Mesothelial cell of epicardium (in vitro differentiated cells): ENCODE measurements at regions not wholly inside any gene's neighbourhood (a gene's known extent, or its start where the extent isn't known, plus 50 kb on each side); places are given as distances from the start of the nearest gene placed in this dataset.
A peak's percentile ranks its signal among the peaks of the same experiment; 100 is the strongest.

Experiments
- DNase-seq, 2 experiments: peaks; one replicate each; pipeline ENCODE4 v3.0.0; 2021; ENCODE audit warnings: low spot score in 2 of 2; ENCODE audit not compliant: unreplicated experiment in 2 of 2
- H3K27ac Mint-ChIP-seq: 2 replicates; pipeline ENCODE4 v1.8.0; 2021; ENCODE audit warnings: mixed read lengths
- H3K27me3 Mint-ChIP-seq: 2 replicates; pipeline ENCODE4 v1.8.0; 2021; ENCODE audit warnings: low read depth, mixed read lengths
- H3K36me3 Mint-ChIP-seq: 2 replicates; pipeline ENCODE4 v1.8.0; 2021; ENCODE audit warnings: mixed read lengths
- H3K4me1 Mint-ChIP-seq: 2 replicates; pipeline ENCODE4 v1.8.0; 2021; ENCODE audit warnings: mixed read lengths
- H3K4me3 Mint-ChIP-seq: 2 replicates; pipeline ENCODE4 v1.8.0; 2021; ENCODE audit warnings: mild to moderate bottlenecking, moderate library complexity, mixed read lengths
- H3K9me3 Mint-ChIP-seq: 2 replicates; pipeline ENCODE4 v1.8.0; 2021; ENCODE audit warnings: mixed read lengths
- TF ChIP-seq, protein P1 (sequence below): fragments of 200-600 bp; sonication (generic); IDR thresholded peaks from one replicate; pipeline ENCODE4 v1.5.0; 2021; ENCODE audit warnings: antibody characterized with exemption; ENCODE audit not compliant: unreplicated experiment

DNA sequence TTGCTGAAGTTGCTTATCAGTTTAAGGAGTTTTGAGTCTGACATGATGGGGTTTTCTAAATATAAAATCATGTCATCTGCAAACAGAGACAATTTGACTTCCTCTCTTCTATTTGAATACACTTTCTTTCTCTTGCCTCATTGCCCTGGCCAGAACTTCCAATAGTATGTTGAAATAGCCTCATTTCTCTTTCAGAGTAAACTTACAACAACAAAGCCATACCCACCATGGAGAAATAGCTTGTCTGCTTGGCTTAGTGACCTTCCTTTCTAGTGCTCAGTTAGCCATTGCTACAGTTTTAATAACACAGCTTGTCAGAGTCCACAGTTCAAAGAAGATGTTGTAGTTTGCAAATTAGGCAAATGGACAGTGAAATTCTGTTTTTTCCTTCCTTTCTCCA lies 228.0 kb downstream of the ETAA1 start:
- no peak for DNase-seq
- Mint-ChIP-seq H3K9me3 (no peaks in the 10 kb centered on the region), H3K4me3 (no peak overlapping the region), H3K36me3 (no peaks in the 10 kb centered on the region), H3K4me1 (peaks cover 32% of the 10 kb centered on the region), H3K27ac (no peak overlapping the region), H3K27me3 (no peaks in the 10 kb centered on the region)
- TF ChIP-seq, protein P1, sequence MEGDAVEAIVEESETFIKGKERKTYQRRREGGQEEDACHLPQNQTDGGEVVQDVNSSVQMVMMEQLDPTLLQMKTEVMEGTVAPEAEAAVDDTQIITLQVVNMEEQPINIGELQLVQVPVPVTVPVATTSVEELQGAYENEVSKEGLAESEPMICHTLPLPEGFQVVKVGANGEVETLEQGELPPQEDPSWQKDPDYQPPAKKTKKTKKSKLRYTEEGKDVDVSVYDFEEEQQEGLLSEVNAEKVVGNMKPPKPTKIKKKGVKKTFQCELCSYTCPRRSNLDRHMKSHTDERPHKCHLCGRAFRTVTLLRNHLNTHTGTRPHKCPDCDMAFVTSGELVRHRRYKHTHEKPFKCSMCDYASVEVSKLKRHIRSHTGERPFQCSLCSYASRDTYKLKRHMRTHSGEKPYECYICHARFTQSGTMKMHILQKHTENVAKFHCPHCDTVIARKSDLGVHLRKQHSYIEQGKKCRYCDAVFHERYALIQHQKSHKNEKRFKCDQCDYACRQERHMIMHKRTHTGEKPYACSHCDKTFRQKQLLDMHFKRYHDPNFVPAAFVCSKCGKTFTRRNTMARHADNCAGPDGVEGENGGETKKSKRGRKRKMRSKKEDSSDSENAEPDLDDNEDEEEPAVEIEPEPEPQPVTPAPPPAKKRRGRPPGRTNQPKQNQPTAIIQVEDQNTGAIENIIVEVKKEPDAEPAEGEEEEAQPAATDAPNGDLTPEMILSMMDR: no peak

DNA sequence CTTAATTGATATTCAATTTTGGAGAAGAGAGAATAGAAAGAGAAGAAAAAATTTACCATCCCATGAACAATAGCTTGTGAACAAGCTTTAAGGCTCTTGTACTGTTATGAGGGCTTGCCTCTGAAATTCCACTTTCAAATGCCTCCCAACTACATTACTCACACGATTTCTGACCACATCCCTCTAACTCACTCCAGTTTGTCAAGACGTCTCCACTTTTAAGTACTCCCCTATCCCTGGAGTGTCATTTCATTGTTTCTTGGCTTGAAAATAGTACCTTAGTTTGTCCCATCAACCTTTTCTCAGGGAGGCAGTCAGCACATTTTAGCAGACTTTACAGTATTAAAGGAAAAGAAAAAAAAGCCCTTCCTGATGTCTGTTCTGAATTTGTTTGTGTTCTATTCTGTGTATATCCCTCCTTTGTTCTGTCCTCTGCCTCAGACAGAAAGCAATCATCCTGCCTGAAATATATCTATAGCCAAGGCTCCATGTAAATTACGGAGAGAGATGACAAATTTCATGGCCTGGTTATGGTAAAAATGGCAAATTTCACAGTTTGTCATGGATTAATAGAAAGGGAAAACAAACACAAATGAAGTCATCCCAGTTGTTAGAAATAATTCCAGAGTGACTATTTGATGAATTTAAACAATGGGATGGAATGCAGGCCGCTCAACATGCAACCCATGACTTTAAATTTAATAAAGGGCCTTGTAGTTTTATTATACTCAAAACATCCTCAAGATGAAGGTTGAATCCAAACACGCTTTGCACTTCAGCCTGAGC lies 228.8 kb downstream of the ETAA1 start:
- H3K4me3 Mint-ChIP-seq: no peak overlapping the region
- H3K27me3 Mint-ChIP-seq: no peaks in the 10 kb centered on the region
- TF ChIP-seq, protein P1: no peak
- H3K27ac Mint-ChIP-seq: peak overlapping the region; percentile 58
- no peak for DNase-seq
- H3K36me3 Mint-ChIP-seq: no peaks in the 10 kb centered on the region
- H3K4me1 Mint-ChIP-seq: peaks cover 32% of the 10 kb centered on the region
- H3K9me3 Mint-ChIP-seq: no peaks in the 10 kb centered on the region

DNA sequence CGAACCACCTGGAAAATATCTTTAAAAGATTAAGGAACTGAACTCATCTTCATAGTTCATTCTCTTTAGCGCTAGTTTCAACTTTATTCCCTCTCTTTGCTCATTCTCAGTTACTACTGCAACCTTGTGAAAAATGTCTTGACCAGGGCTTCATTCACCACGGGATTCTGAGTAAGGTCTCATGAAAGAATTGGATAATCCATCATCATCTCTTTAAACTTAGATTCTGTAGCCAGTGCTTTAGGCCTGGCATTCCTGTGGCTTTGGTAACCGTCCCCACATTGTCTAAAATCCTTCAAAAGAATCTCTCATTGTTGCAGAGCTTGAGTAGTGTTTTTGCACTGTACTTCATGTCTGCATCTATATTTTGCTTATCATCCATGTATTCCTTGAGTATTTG lies 229.5 kb downstream of the ETAA1 start:
- no peak for DNase-seq
- H3K27me3 Mint-ChIP-seq: no peaks in the 10 kb centered on the region
- H3K9me3 Mint-ChIP-seq: no peaks in the 10 kb centered on the region
- no peaks in the 10 kb centered on the region for H3K36me3 Mint-ChIP-seq
- H3K27ac Mint-ChIP-seq: peak overlapping the region; percentile 48
- peaks cover 32% of the 10 kb centered on the region for H3K4me1 Mint-ChIP-seq
- TF ChIP-seq, protein P1: no peak
- no peak overlapping the region for H3K4me3 Mint-ChIP-seq

DNA sequence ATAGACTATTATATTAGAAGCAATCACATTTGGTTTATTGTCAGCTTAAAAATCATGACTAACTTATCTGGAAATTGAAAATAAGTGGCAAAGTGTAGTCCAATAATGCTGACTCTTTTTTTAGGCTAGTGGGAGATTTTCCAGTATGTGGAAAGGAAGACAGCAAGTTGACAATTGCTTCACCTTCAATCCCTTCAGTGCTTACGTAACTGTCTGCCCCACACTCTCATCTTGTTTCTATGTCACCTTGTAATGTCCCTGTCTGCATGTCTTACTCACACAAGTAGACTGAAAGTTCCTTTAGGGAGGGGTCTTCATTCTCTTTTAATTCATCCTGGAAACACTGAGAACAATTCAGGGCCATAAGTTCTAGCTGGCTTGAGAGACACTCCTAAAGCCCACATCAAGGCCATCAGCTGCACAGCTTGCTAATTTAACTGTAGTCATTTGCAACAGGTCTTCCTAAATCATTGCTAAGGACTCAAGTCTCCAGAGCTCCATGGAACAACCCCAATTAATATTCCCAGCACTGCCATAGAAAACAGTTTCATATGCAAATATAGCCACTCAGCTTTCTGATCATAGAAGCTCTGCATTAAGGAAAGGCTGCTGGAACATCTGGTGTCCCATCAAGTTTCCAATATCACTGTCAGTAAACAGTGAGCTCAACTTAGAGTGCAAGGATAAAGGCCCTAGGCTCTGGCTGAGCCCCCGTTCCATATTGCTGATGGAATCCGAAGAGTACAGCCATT lies 230.5 kb downstream of the ETAA1 start:
- TF ChIP-seq, protein P1: no peak
- H3K4me3 Mint-ChIP-seq: no peak overlapping the region
- H3K36me3 Mint-ChIP-seq: no peaks in the 10 kb centered on the region
- H3K27ac Mint-ChIP-seq: no peak overlapping the region
- H3K27me3 Mint-ChIP-seq: peaks cover 2% of the 10 kb centered on the region
- H3K9me3 Mint-ChIP-seq: no peaks in the 10 kb centered on the region
- no peak for DNase-seq
- H3K4me1 Mint-ChIP-seq: peaks cover 31% of the 10 kb centered on the region

DNA sequence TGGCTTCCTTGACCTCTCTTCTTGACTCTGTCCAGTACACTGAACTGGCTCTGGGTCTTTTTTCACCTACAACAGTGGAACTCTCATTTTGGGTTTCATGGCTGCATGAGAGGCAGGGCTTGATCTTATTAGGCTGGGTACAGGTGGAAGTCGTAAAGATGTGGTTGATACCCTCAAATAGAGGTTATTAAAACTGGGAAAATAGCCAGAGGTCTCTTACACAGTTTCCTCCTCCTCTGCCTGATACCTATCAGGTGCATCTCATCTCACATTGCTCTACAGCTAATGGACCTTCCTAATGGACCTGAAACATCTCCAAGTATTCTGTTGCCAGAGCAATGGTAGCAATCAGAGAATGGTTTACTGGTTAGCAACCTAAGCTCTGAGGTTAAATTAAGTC lies 231.8 kb downstream of the ETAA1 start:
- Mint-ChIP-seq H3K9me3 (peaks cover 4% of the 10 kb centered on the region), H3K36me3 (no peaks in the 10 kb centered on the region), H3K27ac (no peak overlapping the region), H3K4me3 (no peak overlapping the region), H3K27me3 (peaks cover 2% of the 10 kb centered on the region), H3K4me1 (peaks cover 36% of the 10 kb centered on the region)
- DNase-seq: no peak
- TF ChIP-seq, protein P1: no peak
